HG02938 (cell line): ENCODE measurements at regions not wholly inside any gene's neighbourhood (a gene's known extent, or its start where the extent isn't known, plus 50 kb on each side); places are given as distances from the start of the nearest gene placed in this dataset.

ENCODE experiments used
- ATAC-seq: cut with Tn5 transposase; IDR thresholded peaks from one replicate; pipeline ENCODE4 v1.9.1; 2021; ENCODE audit warnings: mild to moderate bottlenecking, moderate library complexity; ENCODE audit not compliant: unreplicated experiment

DNA sequence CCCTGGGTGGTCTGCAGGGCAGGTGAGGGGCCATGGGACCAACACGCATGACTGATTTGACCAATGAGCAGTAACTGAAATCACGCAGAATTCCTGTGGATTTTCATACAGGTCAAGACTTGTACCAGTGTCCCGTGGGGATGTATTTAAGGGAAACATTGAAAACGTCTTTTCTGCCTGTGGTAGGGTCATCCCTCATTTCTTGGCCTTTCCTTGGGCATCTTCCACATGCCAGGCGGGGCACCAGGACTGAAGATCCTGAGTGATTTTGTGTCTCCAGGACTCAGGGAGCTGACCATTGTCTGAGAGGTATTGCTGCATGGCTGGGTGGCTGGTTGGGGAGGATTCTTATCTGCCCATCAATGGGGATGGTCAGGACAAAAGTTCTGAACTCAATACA lies 289.0 kb downstream of the GLRX3 start:
- ATAC-seq, result no peak

DNA sequence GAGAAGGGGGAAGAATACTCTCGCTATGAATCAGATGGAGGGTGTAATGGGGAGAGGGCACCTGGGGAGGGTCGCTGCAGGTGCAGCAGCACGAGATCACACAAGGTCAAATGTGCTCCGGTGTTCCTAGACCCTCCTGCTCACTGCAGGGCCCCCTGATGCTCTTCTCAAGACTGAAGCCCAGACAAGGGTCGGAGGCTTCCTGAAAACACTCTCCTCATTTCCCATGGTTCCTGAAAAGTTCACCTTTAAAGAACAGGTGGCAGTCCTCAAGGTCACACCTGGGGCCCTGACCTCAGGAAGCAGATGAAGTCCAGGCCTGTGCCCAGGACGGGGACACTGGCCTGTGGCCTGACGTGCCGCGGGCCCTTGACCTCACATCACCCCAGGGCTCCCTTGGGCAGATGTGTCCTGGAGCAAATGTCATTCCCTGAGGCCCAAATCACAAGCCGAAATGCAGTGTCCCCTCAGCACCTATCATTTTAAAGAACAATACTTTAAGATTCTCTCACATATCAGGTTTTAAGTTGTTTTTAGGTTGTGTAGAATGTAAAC lies 289.8 kb downstream of the GLRX3 start:
- no peak for ATAC-seq

DNA sequence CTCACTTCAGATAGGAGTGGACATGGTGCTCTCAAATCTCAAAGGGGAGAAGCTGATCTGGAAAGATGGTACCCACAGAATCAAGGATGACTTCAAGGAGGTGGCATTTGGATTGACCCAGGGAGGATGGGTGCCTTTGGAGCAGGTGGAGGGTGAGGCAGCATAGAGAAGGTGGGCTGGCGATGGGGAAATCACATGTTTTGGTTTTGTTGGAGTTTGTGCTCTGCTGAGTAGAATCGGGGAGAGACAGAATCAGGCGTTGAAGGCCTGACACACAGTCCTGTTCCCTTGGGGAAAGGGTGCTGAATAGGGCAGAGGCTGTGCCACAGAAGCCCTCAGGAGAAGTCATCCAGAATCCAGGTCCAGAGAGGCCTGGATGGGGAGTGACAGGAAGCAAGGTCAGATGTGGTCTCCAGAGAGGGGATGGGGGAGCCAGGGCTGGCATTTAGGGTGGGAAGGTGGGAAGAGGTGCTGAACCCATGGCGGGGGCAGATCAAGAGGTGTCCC lies 291.1 kb downstream of the GLRX3 start:
- no peak for ATAC-seq

DNA sequence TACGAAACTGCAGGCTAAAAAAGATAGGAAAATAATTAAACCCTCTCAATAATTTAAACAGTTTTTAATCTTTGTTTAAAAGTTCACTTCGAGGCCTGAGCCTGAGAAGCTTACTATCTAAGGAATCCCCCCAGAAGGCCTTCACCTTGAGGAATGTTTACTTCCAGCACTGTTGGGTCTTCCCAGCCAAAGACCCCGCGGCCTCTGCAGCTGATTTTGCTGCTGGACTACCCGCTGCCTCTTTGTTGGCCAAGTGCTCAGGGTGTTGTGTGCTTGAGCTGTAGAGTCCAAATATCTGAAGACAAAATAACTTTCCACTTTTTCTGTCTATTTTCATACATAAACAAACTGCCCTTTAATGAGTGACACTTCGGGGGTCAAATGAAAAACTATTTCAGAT lies 292.7 kb downstream of the GLRX3 start:
- no peak for ATAC-seq

DNA sequence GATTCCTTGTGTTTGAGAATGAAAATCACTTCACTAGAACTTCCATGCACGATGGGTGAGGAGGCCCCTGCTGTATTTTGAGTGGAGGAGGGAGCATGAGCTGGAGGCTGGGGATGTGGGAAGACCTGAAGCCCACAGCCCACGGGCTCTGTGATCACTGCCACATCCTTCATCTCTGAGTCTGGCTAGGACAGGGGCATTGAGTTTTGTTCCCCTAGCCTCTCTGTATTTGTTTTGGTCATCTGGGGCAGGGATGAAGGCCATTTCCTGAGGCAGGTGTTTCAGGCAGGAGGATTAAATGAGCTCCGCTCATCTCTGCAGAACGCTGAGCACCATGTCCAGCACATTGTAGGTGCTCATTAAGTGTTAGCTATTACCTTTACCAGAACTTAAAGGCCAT lies 293.6 kb downstream of the GLRX3 start:
- ATAC-seq, result no peak

DNA sequence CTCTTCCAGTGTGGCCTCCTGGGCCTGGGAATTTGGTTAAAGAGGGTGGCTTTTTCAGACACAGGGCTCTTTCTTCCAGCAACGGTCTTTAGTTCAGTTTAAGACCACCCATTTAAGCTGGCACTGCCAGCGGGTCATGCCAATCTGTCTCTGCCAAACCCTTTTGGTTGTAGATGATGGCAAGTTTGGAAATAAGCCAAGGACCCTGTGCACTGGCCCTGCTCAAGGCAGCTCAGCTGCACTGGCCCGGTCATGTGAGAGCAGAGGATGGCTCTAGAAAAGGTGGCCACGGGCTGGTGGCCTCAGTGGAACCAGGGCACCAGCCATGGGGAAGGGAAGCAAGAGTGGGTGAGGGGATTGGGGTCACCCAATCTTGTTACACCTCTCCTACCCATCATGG lies 294.1 kb downstream of the GLRX3 start:
- ATAC-seq, result no peak

DNA sequence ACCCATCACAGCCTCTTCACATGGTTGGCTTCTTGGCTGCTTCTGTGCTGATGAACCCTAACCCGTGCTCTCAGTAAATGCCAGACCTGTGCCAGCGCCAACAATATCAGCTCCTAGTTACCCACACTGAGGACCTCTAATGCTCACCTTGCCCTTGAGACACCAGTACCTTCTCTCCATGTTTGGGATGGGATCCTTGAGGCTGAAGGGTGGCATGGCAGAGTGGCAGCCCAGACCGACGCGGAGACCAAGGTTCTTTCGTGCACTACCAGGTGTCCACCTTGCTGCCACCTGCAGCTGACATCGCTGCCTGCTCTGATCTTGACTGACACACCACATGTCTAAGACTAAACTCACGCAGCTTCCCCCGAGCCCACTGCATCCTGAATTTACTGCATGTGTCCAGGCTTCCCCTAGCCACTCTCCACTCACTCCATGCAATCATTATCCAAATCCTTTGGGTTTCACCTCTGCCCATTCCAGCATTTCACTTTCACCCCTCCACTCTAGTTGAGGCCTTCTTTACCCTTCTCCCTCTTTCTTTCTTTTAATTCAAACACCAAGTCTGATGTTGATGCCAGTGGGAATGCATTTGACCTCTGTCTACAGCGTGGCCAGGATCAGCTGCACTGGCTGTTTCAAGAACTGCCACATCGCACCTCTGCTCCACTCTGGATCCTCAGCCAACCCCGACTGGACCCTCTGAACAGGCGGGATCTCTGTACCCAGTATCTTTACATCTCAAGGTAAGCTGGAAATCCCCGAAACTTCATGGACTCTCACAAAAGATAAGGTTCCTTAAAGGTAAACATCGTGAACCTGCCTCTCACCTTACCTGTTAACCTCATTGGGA lies 294.9 kb downstream of the GLRX3 start:
- ATAC-seq, result no peak

DNA sequence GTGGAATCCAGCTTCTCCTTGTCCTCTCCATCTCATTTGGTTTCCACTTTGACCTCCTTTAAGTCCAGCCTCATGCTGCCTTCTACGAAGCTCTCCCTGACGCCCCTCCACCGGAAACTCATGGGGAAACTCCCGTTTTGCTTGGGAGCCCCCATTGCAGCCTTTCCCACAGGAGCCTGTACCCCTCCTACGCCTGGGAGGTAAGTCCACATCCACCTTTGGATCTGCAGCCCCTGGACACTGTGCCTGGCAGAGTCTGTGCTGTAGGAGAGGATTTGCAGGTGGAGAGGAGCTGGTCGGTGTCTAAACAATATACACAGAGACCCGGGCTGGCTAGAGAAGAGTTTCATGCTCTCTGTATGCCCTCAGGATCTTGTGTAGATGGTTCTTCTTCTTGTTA lies 296.1 kb downstream of the GLRX3 start:
- no peak for ATAC-seq

DNA sequence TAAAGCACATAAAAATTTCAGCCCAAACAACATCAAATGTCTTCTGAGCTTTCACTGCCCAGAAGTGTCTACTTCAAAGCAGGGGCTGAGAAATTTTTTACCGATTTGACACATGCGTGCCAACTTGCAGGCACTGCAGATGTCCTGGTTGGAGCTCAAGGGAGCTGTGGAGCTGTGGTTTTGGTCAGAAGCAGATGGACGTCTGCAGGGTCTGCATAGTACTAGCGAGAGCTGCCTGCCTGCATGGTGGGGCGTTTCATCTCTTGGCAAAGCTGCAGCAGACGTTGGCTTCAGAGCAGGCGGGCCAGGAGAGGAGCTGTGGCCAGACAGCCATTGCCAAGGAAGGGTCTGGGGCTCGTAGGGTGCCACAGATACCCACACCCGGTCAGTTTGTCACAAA lies 296.7 kb downstream of the GLRX3 start:
- no peak for ATAC-seq

DNA sequence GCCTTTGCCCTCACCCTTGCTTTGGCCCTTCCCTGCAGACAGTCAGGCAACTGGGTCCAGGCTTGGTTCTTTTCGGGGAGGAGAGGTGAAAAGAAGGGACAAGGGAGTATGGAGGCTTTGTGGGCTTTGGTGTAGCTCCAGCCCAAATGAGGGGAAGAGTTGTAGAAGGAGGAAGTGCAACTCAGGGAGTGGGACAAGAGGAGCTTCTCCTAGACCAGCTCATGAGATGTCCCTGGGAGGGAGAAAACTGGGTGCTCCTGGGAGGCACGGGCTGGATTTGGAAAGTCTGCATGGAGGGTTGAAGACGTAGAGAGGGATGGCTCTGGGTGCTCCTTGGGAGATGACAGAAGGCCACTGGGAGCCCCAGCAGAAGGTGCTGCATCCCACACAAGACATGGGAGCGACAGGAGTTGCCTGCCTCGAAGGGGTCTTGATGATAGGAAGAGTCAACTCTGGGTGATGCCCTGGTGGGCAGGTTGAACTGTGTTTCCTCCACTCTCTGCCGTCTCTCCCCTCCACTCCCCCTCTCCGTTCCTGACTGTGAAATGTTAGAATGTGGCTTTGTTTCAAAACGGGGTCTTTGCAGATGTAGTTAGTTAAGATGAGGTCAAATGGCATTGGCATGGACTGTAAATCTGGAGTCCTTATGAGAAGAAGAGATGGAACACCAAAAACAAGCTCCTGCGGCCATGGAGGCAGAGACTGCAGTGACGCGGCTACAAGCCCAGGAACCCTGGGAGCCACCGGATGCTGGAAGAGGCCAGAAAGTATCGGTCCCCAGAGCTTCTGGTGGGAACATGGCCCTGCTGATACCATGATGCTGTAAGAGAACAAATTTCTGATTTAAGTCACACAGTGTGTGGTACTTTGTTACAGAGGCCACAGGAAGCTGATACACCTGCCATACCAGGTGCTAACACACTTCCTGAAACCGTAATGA lies 298.5 kb downstream of the GLRX3 start:
- no peak for ATAC-seq

DNA sequence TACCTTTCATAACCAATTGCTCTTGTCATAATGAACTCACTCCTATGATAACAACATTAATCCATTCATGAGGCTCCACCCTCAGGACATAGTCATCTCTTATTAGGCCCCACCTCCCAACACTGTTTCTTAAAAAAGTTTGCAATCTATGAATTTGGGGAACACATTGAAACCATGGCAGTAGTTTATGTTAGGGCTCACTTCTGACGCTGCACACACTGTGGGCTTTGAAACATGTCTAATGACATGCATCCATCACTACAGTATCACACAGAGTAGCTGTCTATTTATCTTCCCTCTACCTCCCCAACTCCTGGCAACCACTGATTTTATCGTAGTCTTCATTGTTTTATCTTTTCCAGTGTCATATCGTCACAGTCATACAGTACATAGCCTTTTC lies 299.8 kb downstream of the GLRX3 start:
- no peak for ATAC-seq

DNA sequence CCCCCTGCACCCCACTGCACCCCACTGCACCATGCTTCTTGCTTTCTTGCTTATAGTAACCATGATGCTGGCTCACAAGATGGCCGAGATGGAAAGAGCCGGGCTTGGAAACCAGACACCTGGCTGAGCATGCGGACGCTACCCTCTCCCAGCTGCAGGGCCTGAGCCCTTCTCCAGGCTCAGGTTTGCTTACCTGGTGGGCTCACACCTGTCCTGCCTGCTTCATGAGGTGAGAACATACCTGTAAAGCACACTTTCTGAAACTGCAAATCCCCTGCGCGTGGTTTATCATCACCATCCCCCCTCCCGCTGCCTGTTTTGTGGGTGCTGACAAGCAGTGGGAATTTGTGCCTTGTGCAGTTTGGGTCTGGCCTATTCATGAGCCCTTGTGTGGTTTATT lies 302.7 kb downstream of the GLRX3 start:
- ATAC-seq, result no peak

DNA sequence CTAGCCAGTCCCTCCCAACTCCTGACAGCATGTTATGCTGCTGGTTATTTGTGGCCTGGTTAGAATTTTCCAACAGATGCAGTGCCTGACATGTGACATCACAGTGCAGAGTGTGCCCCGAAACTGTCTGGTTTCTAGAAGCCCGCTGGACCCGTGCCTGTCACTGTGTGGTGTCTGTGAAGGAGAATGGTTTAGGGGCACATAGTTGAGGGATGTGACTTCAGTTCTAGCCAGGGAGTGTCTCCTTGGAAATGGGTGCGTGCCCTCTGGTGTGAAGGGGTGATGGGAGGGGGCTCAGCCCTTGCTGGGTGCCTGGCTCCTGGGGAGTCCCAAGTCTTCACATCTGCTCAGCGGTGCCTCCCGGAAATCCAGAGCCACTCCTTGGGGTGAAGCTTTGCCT lies 303.6 kb downstream of the GLRX3 start:
- no peak for ATAC-seq

DNA sequence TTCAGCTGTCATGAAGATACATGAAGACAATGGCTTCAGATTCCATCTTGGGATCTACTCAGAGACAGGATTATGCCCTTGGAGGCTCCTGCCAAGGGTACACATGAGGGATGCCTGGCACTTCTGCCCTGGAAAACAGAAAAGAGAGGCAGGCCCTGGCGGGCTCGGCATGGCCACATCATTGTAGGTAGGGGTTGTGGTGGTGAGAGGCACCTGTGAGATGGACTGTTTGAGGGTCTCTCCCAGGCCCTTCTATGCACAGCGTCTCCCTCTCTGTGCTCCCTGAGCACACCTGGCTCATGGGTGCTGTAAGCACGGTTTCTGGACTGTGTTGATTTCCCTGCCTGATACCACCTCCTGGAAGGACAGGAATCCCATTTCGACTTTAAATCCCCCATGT lies 304.3 kb downstream of the GLRX3 start:
- no peak for ATAC-seq

DNA sequence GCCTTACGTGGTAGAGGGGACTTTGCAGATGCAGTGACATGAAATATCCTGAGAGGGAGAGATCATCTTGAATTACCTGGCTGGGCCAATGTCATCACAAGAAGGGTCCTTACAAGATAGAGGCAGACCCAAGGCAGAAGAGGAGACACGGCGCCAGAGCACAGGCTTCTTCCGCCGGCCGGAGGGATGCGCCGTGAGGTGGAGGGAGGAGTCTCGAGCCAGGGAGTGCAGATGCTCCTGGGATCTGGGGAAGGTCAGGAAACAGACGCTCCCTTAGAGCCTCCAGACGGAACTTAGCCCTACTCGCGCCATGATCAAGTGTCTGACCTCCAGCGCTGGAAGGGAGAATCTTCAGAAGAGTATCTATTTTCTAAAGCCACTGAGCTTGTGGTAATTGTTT lies 304.8 kb downstream of the GLRX3 start:
- ATAC-seq, result no peak

DNA sequence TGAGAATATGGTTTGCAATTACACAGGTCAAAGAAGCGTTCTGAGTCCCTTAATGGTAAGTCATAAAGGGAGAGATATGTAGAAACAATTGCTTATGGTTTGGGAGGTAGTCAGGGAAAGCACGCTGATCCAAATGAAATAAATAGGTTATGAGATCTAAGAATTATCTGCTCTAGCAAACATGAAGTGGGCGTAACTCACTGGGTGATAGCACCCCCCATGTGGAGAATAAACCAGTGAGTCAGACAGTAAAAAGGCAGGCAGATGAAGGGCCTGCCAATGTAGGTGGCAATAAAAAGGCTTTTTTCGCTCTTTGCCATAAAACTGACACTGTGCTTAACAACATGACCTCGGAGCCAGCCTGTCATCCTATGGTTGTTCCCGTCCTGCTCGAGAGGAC lies 306.9 kb downstream of the GLRX3 start:
- ATAC-seq, result no peak

DNA sequence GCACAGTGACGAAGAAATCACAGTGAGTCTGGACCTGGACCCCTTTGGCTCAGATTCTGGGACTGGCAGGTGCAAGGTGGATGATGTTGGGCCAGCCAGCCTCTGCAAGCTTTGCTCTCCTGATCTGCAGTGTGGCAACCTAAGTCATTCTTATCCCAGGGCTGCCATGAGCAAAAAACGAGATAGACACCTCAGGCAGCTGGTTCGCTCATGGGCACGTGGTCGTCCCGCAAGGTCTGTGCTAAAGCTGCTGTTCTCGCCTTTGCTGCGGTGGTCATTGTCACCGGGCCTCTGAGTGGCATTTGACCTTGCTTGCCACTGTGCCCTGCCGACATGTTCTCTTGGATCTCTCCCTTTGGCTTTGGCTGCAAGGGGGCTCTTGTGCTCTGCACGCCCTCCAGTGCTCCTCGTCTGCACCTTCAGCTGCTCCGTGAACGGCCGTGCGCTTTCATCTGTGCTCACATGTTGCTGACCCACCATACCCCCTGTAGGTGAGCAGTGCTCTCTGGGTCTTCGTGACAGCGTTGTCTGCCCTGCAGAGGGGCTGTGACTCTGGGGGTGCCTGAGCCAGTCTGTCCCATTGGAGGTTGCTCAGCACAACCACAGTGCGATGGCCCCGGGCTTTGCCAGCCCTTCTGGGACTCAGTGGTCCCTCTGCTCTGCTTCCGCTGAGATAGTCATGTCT lies 317.0 kb downstream of the GLRX3 start:
- ATAC-seq, result no peak

DNA sequence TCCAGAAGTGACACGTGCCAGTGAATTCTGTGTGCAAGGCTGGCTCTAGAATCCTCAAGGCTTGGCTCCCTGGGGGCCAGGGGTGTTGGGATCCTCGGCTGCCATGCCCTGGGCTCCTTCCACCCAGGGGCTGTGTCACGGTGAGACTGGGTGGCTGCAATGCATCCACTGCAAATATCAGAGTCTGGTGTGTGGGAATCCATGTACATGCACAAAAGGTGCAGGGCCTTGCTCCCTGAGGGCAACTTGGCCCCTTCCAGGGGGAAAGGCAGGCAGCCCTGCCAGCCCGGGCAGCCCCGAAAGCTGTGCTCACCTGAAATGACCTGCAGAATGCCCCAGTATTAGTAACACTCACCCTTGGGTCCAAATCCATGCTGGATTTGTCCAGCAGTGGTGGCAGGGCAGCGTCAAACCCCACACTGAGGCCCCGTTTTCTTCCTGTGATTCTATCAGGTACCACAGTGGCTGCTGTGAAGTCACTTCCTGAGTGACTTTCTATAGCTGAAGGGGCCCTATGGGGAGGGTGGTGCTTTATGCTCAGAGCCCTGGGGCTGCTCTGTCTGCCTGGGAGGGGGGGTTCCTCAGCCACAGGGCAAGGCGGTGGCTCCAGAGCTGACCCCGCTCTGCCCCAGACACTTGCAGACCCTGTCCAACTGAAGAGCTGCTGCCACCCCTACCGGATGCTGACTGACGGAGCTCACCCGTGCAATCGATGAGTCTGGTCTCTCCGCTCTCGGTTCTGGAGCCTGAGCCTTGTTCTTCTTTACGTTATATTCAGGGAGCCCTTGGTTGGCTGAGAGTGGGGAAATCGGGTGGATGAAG lies 317.7 kb downstream of the GLRX3 start:
- no peak for ATAC-seq

DNA sequence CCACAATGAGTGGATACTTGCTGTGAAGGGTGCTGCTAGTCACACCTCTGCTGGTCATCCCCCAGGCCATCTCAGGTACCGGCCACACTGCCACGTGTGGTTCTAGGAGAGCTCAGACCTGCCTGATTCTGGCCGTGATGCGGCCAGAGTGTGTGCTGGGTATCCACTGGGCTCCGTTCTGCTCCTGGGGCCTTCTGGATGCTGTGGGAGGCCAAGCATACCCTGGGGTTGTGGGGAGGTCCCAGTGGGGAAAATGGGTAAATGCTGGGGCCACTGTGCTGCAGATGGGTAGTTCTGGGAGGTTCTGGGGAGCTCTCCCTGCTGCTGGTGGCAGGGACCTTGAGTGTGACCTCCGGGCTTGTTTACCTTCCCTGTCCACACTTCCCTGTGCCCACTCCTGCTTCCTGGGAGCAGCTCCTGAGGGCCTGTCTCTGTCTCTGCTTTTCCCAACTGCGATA lies 318.4 kb downstream of the GLRX3 start:
- ATAC-seq, result no peak

DNA sequence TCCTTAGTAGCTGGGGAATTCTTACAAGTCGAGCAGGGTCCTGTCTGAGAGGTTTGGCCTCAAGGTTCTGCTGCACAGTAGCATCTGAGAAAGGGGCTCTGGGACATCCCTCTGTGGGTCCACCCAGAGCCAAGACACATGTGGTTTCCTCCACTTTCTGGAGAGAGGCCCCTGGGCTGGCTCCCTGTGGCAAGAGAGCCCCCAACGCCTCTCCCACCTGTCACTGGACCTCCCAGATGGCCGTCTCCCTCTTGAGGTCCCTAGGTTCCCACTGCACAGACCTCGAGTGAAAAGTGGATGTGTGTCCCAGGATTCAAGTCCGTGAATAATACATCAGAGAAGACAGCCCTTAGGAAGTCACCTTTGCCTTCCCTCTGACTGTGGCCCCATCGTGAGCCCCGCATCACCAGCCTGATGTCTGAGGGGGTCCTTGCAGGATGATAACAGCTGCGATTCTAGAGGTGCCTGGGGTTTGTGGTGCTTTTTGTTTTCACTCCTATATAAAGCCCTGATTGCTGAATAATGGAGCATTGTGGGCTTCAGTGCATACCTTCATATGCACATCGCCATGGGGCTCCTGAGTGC lies 319.0 kb downstream of the GLRX3 start:
- ATAC-seq, result no peak
